T-helper 17 cell (primary cell): ENCODE measurements at regions not wholly inside any gene's neighbourhood (a gene's known extent, or its start where the extent isn't known, plus 50 kb on each side); places are given as distances from the start of the nearest gene placed in this dataset.

Experiments used
- ATAC-seq: fragments of 150-1000 bp; cut with Tn5 transposase; 2 replicates; pipeline ENCODE4 v1.10.0; 2021; ENCODE audit warnings: mild to moderate bottlenecking, moderate library complexity
- DNase-seq, 3 donors: peaks; one replicate each; pipeline versions ENCODE4 v3.0.0 to v3.0.0-alpha.2; 2020 to 2021
- H3K9me3 ChIP-seq: one replicate; pipeline ENCODE4 v1.7.0; 2013; ENCODE audit warnings: low read length, mild to moderate bottlenecking; ENCODE audit not compliant: control insufficient read depth, poor library complexity, severe bottlenecking
- H3K27ac Mint-ChIP-seq: one replicate; pipeline ENCODE4 v1.8.0; 2022; ENCODE audit warnings: mild to moderate bottlenecking, moderate library complexity, mixed read lengths
- H3K27me3 Mint-ChIP-seq: one replicate; pipeline ENCODE4 v1.8.0; 2022; ENCODE audit warnings: mixed read lengths
- H3K36me3 Mint-ChIP-seq: one replicate; pipeline ENCODE4 v1.8.0; 2022; ENCODE audit warnings: low read depth, mixed read lengths
- H3K4me1 Mint-ChIP-seq: one replicate; pipeline ENCODE4 v1.8.0; 2022; ENCODE audit warnings: mild to moderate bottlenecking, mixed read lengths
- H3K4me3 Mint-ChIP-seq: one replicate; pipeline ENCODE4 v1.8.0; 2022; ENCODE audit warnings: mild to moderate bottlenecking, moderate library complexity, mixed read lengths

DNA sequence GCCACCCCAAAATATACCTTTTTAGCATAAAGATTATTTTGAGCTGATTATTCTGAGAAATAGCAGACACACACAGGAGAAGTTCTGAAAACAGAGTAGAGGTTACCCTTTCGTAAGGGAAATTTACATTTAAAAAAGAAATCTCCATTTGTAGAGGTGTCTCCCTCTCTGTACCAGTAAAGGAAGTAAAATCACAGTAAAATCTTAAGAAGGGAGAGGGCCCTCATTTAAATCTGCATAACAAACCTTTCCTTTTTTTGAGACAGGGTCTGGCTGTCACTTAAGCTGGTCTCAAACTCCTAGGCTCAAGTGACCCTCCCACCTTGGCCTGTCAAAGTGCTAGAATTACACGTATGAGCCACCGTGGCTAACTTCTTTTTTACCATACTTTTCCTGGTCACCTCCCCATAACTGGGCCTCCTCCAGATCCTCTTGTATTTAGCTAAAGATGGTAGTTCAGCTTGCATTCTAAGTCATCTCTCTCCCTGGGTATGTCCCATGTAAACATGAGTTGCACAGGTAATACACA lies 92.2 kb upstream of the INTU start:
- peaks cover 20% of the 10 kb centered on the region for H3K27me3 Mint-ChIP-seq
- no peak overlapping the region for H3K27ac Mint-ChIP-seq
- DNase-seq = no peak
- H3K36me3 Mint-ChIP-seq = no peaks in the 10 kb centered on the region
- H3K4me3 Mint-ChIP-seq = no peak overlapping the region
- H3K9me3 ChIP-seq = no peaks in the 10 kb centered on the region
- no peaks in the 10 kb centered on the region for H3K4me1 Mint-ChIP-seq
- ATAC-seq = no peak

GRCh38 chr4:127545271-127545670 lies 87.5 kb upstream of the INTU start:
- no peak for ATAC-seq
- Mint-ChIP-seq H3K4me3 (no peak overlapping the region), H3K4me1 (no peaks in the 10 kb centered on the region), H3K36me3 (no peaks in the 10 kb centered on the region), H3K27ac (no peak overlapping the region), H3K27me3 (no peaks in the 10 kb centered on the region)
- no peaks in the 10 kb centered on the region for H3K9me3 ChIP-seq
- no peak for DNase-seq

- H3K4me3 Mint-ChIP-seq = no peak overlapping the region
- no peak overlapping the region for H3K27ac Mint-ChIP-seq
- no peaks in the 10 kb centered on the region for H3K4me1 Mint-ChIP-seq
- no peaks in the 10 kb centered on the region for H3K27me3 Mint-ChIP-seq
- no peaks in the 10 kb centered on the region for H3K36me3 Mint-ChIP-seq
- DNase-seq (no peak), ATAC-seq (no peak)
- no peaks in the 10 kb centered on the region for H3K9me3 ChIP-seq
Measured at GRCh38 chr4:127548990-127549925, 83.5 kb upstream of the INTU start.

DNA sequence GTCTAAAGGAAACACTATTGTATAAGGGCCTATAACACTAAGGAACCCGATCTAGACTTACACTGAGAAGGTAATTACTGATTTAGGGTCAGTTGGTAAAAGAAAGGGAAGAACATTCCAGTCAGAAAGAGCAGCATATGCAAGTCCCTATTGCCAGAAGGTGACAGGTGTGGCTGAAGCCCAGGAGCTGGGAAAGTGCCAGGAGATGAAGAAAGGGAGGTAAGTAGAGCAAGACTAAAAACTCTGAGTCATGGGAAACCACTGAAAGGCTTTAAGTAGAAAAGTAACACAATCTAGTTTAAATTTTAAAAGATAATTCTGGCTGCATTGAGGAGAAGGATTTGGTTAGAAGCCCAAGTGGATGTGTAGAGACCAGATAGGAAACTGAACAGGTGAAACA lies 77.7 kb upstream of the INTU start:
- ATAC-seq (no peak), DNase-seq (no peak)
- H3K4me3 Mint-ChIP-seq = no peak overlapping the region
- no peak overlapping the region for H3K27ac Mint-ChIP-seq
- no peaks in the 10 kb centered on the region for H3K27me3 Mint-ChIP-seq
- no peaks in the 10 kb centered on the region for H3K4me1 Mint-ChIP-seq
- no peaks in the 10 kb centered on the region for H3K36me3 Mint-ChIP-seq
- no peaks in the 10 kb centered on the region for H3K9me3 ChIP-seq

GRCh38 chr4:127558088-127558487 lies 74.7 kb upstream of the INTU start:
- H3K9me3 ChIP-seq = no peaks in the 10 kb centered on the region
- DNase-seq (no peak), ATAC-seq (no peak)
- Mint-ChIP-seq H3K27me3 (no peaks in the 10 kb centered on the region), H3K4me1 (no peaks in the 10 kb centered on the region), H3K27ac (no peak overlapping the region), H3K36me3 (no peaks in the 10 kb centered on the region), H3K4me3 (no peak overlapping the region)

GRCh38 chr4:127558489-127559407 lies 74.0 kb upstream of the INTU start:
- H3K9me3 ChIP-seq = no peaks in the 10 kb centered on the region
- ATAC-seq (no peak), DNase-seq (no peak)
- no peak overlapping the region for H3K4me3 Mint-ChIP-seq
- H3K36me3 Mint-ChIP-seq = no peaks in the 10 kb centered on the region
- no peak overlapping the region for H3K27ac Mint-ChIP-seq
- H3K4me1 Mint-ChIP-seq = no peaks in the 10 kb centered on the region
- H3K27me3 Mint-ChIP-seq = no peaks in the 10 kb centered on the region

DNA sequence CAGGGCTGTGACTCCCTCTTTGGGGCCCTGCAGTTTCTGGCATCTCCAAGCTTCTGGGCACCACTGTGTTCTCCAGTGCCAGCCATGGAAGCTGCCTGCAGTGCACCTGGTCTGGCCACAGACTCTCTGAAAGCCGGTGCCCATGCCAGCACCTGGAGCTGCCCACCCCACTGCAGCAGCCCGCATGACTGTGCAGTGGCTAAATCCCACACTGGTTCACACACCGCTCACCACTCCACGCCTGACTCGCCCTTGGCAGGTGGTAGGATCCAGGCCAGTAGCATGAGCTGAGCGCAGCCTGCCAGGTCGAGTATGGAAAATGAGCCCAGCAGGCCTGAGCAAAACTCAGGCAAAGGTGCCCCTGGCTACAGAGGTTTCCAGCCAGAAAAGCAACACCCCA lies 72.8 kb upstream of the INTU start:
- no peaks in the 10 kb centered on the region for H3K9me3 ChIP-seq
- Mint-ChIP-seq H3K36me3 (no peaks in the 10 kb centered on the region), H3K27ac (no peak overlapping the region), H3K4me1 (no peaks in the 10 kb centered on the region), H3K27me3 (no peaks in the 10 kb centered on the region), H3K4me3 (no peak overlapping the region)
- DNase-seq (no peak), ATAC-seq (no peak)

DNA sequence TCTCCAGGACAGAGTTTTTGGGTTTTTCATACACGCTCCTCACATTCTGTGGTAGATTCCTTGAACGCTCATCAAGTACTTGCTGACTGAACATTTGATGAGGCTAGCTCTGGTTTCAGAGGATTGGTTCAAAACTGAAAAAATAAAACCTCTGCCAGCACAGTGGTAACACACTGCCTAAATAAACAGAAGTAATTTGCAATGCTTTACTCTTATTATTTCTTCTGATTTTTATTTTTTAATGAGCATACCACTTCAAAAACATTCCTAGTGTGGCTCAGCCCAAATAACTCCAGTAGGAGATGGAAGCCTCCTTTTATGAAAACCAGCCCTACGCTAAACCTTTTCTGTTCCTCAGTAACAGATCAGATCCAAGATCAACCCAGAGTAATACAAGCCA lies 72.0 kb upstream of the INTU start:
- Mint-ChIP-seq H3K27me3 (no peaks in the 10 kb centered on the region), H3K27ac (no peak overlapping the region), H3K4me3 (no peak overlapping the region), H3K4me1 (no peaks in the 10 kb centered on the region), H3K36me3 (no peaks in the 10 kb centered on the region)
- H3K9me3 ChIP-seq = no peaks in the 10 kb centered on the region
- ATAC-seq (no peak), DNase-seq (no peak)

DNA sequence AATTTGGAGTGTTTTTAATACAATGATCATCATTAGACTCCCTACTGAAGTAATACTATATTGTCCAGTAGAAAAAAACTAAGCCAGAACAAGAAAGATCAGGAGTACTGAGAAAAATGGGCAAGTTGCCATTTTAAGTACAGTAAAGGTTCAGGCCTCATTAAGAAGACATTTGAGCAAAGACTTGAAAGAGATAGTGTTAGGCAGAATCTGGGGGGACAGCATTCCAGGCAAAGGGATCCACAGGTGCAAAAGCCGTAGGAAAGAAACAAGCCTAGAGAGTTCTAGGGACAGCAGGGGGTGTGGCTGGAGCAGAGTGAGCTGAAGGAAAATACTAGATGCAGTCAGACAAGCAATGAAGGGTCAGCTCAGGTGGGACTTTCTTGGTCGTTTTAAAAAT lies 58.1 kb upstream of the INTU start:
- no peak overlapping the region for H3K27ac Mint-ChIP-seq
- H3K9me3 ChIP-seq = no peaks in the 10 kb centered on the region
- H3K4me3 Mint-ChIP-seq = no peak overlapping the region
- no peak for ATAC-seq
- H3K27me3 Mint-ChIP-seq = peaks cover 9% of the 10 kb centered on the region
- H3K36me3 Mint-ChIP-seq = no peaks in the 10 kb centered on the region
- DNase-seq = no peak
- H3K4me1 Mint-ChIP-seq = no peaks in the 10 kb centered on the region

DNA sequence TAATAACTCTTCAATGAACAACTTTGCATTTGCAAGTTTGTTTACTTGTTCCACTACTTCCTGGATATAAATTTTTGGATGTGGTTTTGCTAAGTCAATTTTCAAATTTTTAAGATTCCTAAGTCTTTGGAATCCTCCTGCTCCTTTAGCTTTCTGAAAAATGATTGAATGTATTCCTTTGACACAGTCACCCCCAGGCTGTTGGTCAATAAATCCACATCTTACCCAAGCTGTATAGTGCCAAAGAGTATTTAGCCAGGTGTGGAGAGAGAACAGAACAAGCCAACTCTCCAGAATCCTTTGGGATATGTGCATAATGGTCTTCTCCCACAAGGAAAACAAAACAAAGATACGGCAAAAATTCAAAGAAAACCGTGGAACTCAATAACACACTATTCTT lies 56.9 kb upstream of the INTU start:
- no peaks in the 10 kb centered on the region for H3K36me3 Mint-ChIP-seq
- no peak overlapping the region for H3K4me3 Mint-ChIP-seq
- H3K27me3 Mint-ChIP-seq = peaks cover 9% of the 10 kb centered on the region
- ATAC-seq (no peak), DNase-seq (no peak)
- no peaks in the 10 kb centered on the region for H3K9me3 ChIP-seq
- H3K27ac Mint-ChIP-seq = no peak overlapping the region
- H3K4me1 Mint-ChIP-seq = no peaks in the 10 kb centered on the region

- peaks cover 15% of the 10 kb centered on the region for H3K27me3 Mint-ChIP-seq
- H3K27ac Mint-ChIP-seq = no peak overlapping the region
- no peaks in the 10 kb centered on the region for H3K4me1 Mint-ChIP-seq
- no peak overlapping the region for H3K4me3 Mint-ChIP-seq
- H3K9me3 ChIP-seq = no peaks in the 10 kb centered on the region
- DNase-seq (no peak), ATAC-seq (no peak)
- H3K36me3 Mint-ChIP-seq = no peaks in the 10 kb centered on the region
Measured at GRCh38 chr4:127578491-127578890, 54.3 kb upstream of the INTU start.

- DNase-seq (no peak), ATAC-seq (no peak)
- Mint-ChIP-seq H3K27ac (no peak overlapping the region), H3K36me3 (no peaks in the 10 kb centered on the region), H3K4me3 (no peak overlapping the region), H3K4me1 (no peaks in the 10 kb centered on the region), H3K27me3 (peaks cover 15% of the 10 kb centered on the region)
- no peaks in the 10 kb centered on the region for H3K9me3 ChIP-seq
Measured at GRCh38 chr4:127578967-127579366, 53.8 kb upstream of the INTU start.

GRCh38 chr4:127579821-127580220 lies 52.9 kb upstream of the INTU start:
- Mint-ChIP-seq H3K27ac (no peak overlapping the region), H3K4me1 (no peaks in the 10 kb centered on the region), H3K4me3 (no peak overlapping the region), H3K27me3 (peaks cover 23% of the 10 kb centered on the region), H3K36me3 (no peaks in the 10 kb centered on the region)
- ATAC-seq = no peak
- no peaks in the 10 kb centered on the region for H3K9me3 ChIP-seq
- no peak for DNase-seq
